HG03139 (cell line): ENCODE measurements at regions not wholly inside any gene's neighbourhood (a gene's known extent, or its start where the extent isn't known, plus 50 kb on each side); places are given as distances from the start of the nearest gene placed in this dataset.
"Not testable (repeated sequence)": the region's sequence is repeated elsewhere in the genome, so short reads cannot be mapped to it uniquely, and the experiment has no call there.

Source experiments
- ATAC-seq: cut with Tn5 transposase; IDR thresholded peaks from one replicate; pipeline ENCODE4 v1.9.1; 2021; ENCODE audit not compliant: unreplicated experiment

GRCh38 chr1:221241157-221241556, 361.9 kb downstream of the HLX start:
- ATAC-seq, result no peak

DNA sequence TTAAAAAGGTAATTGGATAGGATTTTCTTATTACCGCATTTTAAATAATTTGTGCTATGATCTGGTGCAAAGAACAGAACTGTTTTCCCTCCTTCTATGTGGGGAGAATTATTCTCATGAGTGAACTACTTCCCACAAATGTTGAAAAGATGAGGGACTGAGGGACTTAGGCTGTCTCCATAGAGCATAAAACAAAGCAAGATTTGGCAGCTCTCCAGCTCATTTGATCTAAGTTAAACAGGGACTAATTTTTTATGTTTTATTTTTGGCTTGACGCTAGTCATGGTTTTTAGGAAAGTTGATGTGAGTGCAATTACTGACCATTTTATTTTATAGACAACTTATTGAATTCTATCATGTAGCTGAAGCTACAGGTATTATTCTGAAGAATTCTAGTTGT, 362.3 kb downstream of the HLX start:
- no peak for ATAC-seq

DNA sequence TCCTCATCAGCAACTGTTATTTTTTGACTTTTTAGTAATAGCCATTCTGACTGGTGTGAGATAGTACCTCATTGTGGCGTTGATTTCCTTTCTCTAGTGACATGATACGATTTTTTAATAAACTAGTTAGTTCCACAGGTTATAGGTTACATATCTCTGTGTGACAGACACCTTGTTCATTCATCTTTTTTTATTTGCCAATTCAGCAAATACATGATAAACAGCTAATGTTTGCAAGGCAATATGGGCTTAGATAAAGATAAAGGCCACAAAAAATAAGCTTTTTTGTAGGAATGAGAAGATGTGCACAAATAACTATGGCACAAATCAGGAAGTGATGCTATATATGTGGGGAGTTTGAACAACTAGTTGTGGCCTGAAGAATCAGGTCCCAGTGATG, 366.8 kb downstream of the HLX start:
- no peak for ATAC-seq

- no peak for ATAC-seq
Measured at GRCh38 chr1:221246628-221247415, 367.6 kb downstream of the HLX start.

DNA sequence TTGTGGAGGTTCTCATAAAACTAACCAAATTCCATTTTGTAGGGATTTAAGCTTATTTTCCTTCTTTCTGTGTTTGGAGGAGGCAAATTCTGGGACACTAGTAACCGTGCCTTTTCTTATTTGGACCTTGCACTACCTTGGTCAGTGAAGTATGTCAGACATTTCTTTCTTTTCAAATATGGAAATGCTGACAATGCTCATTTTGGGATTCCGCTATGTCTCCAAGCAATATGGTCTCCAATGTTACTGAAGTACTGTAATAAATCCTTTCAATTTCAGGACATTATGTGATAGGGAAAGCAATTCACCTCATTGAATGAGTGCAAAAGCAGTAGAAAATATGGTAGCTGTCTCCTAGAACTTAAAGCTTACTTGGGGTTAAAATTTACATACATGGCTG, 372.3 kb downstream of the HLX start:
- no peak for ATAC-seq

DNA sequence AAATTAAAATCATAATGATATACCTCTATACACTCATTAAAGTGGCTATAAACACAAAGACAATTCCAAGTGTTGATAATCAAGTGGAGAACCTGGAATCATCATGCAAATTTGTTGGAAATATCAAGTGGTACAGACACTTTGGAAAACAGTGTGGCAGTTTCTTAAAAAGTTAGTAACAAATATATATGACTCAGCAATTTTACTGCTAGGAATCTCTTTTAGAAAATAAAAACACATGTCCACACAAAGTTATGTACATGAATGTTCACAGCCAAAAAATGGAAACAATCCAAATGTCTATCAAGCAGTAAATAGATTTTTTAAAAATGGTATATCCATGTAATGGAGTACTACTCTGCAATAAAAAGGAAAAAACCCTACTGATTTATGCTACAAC, 375.6 kb downstream of the HLX start:
- ATAC-seq, result no peak

DNA sequence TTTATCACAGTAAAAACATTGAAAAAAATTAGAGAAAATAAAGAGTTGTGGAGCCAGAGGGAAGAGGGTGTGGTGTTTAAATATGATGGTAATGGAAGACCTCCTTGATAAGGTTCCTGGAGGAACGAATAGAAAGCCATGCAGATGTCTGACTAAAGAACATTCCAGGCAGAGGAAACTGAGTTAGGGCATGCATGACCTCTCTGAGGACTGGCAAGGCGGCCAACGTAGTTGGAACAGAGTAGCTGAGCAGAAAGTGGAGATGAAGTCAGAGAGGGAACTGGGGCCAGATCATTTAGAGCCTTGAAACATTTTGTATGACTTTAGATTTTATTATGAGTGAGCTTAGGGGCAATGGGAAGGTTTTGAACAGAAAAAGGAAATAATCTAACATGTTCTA, 377.5 kb downstream of the HLX start:
- no peak for ATAC-seq

- not testable (repeated sequence) for ATAC-seq
Measured at GRCh38 chr1:221257548-221257947, 378.3 kb downstream of the HLX start.

DNA sequence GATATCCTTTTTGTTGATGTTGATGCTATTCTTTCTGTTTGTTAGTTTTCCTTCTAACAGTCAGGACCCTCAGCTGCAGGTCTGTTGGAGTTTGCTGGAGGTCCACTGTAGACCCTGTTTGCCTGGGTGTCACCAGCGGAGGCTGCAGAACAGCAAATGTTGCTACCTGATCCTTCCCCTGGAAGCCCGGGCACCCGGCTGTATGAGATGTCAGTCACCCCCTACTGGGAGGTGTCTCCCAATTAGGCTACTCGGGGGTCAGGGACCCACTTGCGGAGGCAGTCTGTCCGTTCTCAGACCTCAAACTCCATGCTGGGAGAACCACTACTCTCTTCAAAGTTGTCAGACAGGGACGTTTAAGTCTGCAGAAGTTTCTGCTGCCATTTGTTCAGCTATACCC, 383.4 kb downstream of the HLX start:
- ATAC-seq, result not testable (repeated sequence)

DNA sequence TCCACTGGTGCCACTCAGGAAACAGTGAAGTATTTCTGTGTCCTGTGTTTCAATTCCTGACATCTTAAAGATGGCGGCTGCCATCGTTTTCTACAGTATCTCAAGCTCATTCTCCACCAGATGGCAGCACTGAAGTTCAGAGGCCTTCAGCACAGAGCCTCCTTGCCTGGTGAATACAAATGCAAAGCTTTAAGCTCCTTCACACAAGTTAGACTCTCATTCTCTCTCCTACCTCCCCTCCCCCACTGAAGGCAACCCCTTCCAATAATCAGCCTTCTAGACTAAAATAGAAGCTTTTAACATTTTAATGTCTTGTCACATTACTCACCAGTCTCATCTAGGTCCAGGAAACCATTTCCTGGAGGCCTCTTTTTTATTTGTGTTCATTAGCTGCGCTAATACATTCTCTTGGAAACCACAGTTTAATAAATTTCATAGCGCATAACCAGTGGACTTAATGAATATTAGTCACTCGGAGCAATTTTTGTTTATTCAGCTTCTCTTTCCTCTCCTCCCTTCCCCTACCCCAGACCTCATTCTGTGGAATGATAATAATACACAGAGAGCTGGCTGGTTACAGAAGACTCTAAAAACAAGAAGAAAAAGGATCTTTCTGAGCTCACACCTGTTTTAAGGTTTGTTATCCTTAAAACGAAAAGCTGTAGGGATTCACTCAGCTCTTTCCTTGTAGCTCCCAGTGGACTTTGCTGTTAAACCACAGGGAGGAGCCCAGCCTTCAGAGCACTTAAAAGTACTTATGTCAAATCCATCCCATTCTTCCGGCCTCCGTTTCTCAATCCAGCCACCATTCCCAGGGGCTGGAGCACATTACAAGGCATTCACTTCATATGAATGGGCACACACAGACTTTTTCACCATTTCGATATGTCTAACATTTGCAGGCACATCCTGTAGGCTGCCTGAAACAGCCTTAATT, 384.9 kb downstream of the HLX start:
- peak; percentile 90 for ATAC-seq

DNA sequence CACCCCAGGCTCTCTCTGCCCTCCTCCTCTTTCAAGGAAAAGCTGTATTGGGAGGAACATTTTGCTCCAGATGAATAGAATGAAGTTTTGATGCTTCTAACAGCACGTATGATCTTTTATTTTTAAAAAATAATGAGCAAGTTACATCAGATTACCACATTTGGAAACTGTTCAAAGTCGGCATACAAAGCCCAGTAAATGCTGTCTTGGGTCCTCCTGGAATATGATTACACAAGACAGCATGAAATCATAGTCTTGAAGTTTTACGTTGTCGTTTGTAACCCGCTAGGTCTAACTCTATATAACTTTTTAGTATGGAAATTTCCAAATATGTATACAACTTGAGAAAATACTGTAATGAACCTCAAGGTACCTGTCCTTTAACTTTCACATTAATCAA, 385.6 kb downstream of the HLX start:
- no peak for ATAC-seq

DNA sequence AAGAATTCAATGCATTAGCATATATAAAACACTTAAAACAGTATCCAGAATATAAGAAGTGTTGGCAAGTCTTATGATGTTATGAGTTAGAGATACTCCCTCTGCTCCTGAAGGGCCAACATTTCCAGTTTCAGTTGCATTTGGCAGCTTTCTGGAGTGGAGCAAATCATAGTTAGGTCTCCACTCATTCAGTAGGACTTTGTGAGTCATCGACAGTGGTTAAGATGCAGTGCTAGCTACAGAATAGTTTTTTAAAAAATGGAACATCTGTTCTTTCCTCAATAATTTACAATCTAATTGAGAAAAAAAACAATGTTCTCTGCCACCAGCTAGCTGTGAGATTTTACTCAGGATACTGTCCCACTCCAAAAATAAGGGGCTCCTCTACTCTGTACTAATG, 389.1 kb downstream of the HLX start:
- no peak for ATAC-seq

DNA sequence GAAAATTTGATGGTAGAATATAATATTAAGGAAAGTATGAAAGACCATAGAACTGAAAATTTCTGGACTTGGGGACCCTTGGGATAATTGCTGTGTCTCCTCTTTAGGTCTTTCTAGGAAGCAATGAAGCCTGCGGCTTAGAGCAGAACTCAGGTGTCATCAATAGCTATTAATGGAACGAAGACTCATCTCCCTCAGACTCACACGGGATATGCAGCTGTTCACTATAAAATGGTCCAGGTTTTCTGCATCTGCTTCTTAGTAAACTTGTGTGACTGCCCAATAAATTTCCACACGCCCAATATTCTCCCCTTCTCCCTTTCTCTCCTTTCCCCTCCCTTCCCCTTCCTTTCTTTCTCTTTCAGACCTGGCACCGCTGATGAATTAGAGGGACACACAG, 392.5 kb downstream of the HLX start:
- no peak for ATAC-seq

DNA sequence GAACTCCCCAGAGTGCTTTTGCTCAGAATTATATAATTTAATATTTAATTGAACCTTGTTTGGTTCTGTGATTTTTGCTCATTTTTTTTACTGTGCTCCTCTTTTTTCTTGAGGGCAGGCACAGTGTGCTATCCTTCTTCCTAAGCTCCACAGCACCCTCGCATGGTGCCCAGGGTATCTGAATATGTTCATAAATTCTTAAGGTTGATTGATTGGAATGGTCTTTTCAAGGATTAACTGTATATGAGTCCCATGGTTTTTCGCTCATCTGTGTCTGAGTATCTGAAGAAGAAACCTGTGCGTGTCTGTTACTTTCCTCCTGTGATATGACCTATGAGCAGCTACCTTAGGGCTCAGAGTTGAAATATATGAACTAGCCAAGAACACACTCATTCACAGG, 393.7 kb downstream of the HLX start:
- no peak for ATAC-seq

GRCh38 chr1:221274373-221274772, 395.1 kb downstream of the HLX start:
- ATAC-seq, result no peak

- no peak for ATAC-seq
Measured at GRCh38 chr1:221276896-221277409, 397.7 kb downstream of the HLX start.

GRCh38 chr1:221279146-221279545, 399.9 kb downstream of the HLX start:
- ATAC-seq, result no peak

DNA sequence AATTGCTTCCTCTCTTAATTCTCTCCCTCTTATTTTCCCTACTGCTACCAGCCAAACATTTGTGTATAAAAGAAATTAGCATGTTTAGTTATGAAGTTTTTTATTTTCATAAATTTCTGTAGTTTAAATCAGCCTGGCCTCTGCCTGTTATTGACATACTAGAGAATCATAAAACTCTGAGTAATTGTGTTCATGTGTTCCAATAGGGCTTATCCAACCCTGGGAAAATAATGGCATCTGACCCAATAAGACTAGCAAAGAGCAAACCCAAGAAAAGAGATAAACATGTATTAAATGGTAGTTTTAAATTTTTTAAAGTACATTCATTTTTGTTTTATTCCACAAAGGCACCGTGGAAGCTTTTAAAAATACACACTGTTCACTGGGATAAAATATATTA, 404.3 kb downstream of the HLX start:
- no peak for ATAC-seq

DNA sequence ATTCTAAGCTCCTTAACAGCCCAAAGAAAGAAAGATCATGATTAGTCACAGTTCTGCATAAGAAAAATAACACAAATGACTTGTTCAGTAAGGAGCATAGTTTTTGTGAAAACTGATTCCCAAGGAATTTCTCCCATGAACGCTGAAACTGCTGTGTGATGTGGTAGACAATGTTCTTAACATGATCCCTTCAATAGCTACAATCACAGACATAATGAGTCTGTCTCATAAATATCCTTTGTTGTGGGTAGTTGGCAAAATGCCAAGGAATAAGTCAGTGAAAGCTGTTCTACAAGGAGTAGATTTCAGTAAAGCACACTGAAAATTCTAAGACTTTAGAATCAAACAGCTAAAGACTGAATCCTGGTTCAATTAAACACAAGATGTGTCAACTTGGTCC, 404.8 kb downstream of the HLX start:
- no peak for ATAC-seq

DNA sequence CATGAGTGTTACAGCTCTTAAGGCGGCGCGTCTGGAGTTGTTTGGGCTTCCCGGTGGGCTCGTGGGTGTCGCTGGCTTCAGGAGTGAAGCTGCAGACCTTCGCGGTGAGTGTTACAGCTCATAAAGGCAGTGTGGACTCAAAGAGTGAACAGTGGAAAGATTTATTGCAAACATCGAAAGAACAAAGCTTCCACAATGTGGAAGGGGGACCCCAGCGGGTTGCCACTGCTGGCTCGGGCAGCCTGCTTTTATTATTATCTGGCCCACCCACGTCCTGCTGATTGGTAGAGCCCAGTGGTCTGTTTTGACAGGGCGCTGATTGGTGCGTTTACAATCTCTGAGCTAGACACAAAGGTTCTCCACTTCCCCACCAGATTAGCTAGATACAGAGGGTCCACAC, 405.7 kb downstream of the HLX start:
- not testable (repeated sequence) for ATAC-seq

- ATAC-seq, result not testable (repeated sequence)
Measured at GRCh38 chr1:221285458-221286210, 406.4 kb downstream of the HLX start.
